ENCODE measurements at regions not wholly inside any gene's neighbourhood (a gene's known extent, or its start where the extent isn't known, plus 50 kb on each side); places are given as distances from the start of the nearest gene placed in this dataset.

- no peak for TF ChIP-seq ELK4 (IDR thresholded peaks at IDR 0.05; ENCODE audit: borderline replicate concordance, low read depth, low read length)
- no peak for TF ChIP-seq ZNF555 (tag by site-specific recombination; conservative IDR thresholded peaks at IDR 0.05)
- no peak for TF ChIP-seq ZNF148 (tag by site-specific recombination; IDR thresholded peaks at IDR 0.05; ENCODE audit: borderline replicate concordance)
- TF ChIP-seq ZSCAN18 (tag by site-specific recombination; IDR thresholded peaks at IDR 0.05) = no peak
- TF ChIP-seq ZNF266 (tag by site-specific recombination; IDR thresholded peaks at IDR 0.05; ENCODE audit: low read depth) = no peak
- TF ChIP-seq ZNF473 (tag by site-specific recombination; IDR thresholded peaks at IDR 0.05) = no peak
- TF ChIP-seq ZNF623 (tag by site-specific recombination; IDR thresholded peaks at IDR 0.05) = no peak
- TF ChIP-seq ZNF692 (tag by site-specific recombination; IDR thresholded peaks at IDR 0.05) = no peak
- TF ChIP-seq ZNF549 (tag by site-specific recombination; IDR thresholded peaks at IDR 0.05) = no peak
- no peak for TF ChIP-seq ZNF292 (tag by site-specific recombination; IDR thresholded peaks at IDR 0.05; ENCODE audit: borderline replicate concordance, low read depth)
Observed at GRCh38 chr6:121767211-121767610, 331.8 kb downstream of the GJA1 start (continued).

GRCh38 chr6:121770943-121771342 lies 335.5 kb downstream of the GJA1 start:
- H3K9me3 ChIP-seq (ENCODE audit: control insufficient read depth, insufficient read depth, low read depth, low read length) = no peaks in the 10 kb centered on the region
- TF ChIP-seq ZNF214 (tag by site-specific recombination; IDR thresholded peaks at IDR 0.05; ENCODE audit: borderline replicate concordance) = no peak
- no peak for TF ChIP-seq BCL11A (tag by site-specific recombination; IDR thresholded peaks at IDR 0.05; ENCODE audit: low read depth)
- no peak for TF ChIP-seq EGR2 (tag by site-specific recombination; IDR thresholded peaks at IDR 0.05; ENCODE audit: low read depth)
- no peak for TF ChIP-seq ZBTB6 (tag by site-specific recombination; IDR thresholded peaks at IDR 0.05)
- no peak for TF ChIP-seq ZNF561 (tag by site-specific recombination; IDR thresholded peaks at IDR 0.05; ENCODE audit: borderline replicate concordance)
- TF ChIP-seq ZNF391 (tag by site-specific recombination; IDR thresholded peaks at IDR 0.05; ENCODE audit: borderline replicate concordance, low read depth) = no peak
- TF ChIP-seq ZNF221 (tag by site-specific recombination; IDR thresholded peaks at IDR 0.05; ENCODE audit: borderline replicate concordance) = no peak
- no peaks in the 10 kb centered on the region for H3K36me3 ChIP-seq (ENCODE audit: control insufficient read depth in 2 of 2, insufficient read depth in 1 of 2, low read length in 2 of 2)
- H3K27ac ChIP-seq (ENCODE audit: extremely low read depth, low read depth, low read length) = no peak overlapping the region
- CTCF ChIA-PET = interaction anchor here (0.6 kb wide), 1 partner anchor 341 kb away, joined by 3 read pairs; no protein-coding TSS in a partner anchor
- no peaks in the 10 kb centered on the region for H3K4me1 ChIP-seq (ENCODE audit: control insufficient read depth, insufficient read depth, low read length)
- H3K4me3 ChIP-seq (ENCODE audit: low read depth, low read length) = no peak overlapping the region
- POLR2A ChIA-PET = no interaction called here
